SH-SY5Y (cell line): ENCODE measurements at regions not wholly inside any gene's neighbourhood (a gene's known extent, or its start where the extent isn't known, plus 50 kb on each side); places are given as distances from the start of the nearest gene placed in this dataset.

Experiments
- GATA2 ChIP-seq: IDR thresholded peaks from 2 replicates; pipeline ENCODE4 v1.6.1; 2011; ENCODE audit warnings: mild to moderate bottlenecking, low read depth, low read length
- GATA3 ChIP-seq: IDR thresholded peaks from 2 replicates; pipeline ENCODE4 v1.6.1; 2011; ENCODE audit warnings: low read depth, mild to moderate bottlenecking, low read length, moderate library complexity

DNA sequence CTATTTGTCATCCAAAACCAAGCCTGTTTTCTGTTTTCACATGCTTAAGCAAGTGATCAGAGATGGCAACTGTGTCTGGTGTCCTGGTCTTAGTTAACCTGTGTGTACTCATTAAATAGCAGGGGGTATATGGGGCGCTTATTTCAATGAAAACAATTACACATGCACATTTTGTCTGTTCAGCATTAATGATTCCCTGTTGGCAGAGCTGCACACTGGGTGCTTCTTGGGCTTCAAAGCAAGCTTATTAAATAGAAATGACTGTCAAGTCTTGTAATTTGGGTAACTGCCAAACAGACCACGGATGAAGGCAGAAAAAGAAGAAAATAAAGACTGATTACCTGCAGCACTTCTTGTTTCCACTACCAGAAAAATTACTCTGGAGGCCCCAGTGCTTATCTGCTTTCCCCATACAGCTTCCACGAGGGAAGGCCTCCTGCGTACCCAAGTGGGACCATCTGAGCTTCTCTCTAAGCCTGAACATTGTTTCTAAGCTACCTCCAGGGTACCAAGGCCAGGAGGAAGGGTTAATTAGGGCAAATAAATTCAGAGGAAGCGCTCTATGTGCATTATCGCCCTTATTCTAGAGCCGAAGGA lies 107.2 kb upstream of the TBL1X start:
- TF ChIP-seq GATA2 (no peak), GATA3 (no peak)
